ENCODE measurements at regions not wholly inside any gene's neighbourhood (a gene's known extent, or its start where the extent isn't known, plus 50 kb on each side); places are given as distances from the start of the nearest gene placed in this dataset.

DNA sequence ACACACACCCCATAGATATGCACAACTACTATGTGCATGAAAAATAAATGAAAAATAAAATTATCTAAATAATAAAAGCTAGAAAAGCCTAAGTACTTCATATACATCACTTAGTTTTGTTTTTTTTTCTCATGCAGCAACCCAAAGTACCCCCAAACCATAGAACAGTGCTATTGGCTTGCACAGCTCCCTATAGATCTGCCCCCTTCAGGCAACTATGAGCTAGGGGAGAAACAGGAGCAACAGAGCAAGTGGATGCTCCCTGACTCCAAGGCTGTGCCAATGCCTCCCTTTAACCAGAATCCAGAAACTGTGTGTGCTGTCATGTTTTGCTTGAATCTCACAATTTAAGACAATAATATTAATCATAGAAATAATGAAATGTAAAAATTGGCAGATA lies 605.5 kb downstream of the TOX3 start:
- Histone ChIP-seq H3K4me1 (ENCODE audit: control insufficient read depth in 1 of 2, insufficient read depth in 1 of 2, low read depth in 1 of 2, low read length in 1 of 2) (no peaks in the 10 kb centered on the region), H3K27ac (no peak overlapping the region), H3K36me3 (no peaks in the 10 kb centered on the region), H3K4me3 (ENCODE audit: low read depth in 1 of 2, low read length in 1 of 2) (no peak overlapping the region), H3K27me3 (no peaks in the 10 kb centered on the region), H3K9me3 (no peaks in the 10 kb centered on the region)
- TF ChIP-seq CTCF (IDR thresholded peaks at IDR 0.05), result no peak

DNA sequence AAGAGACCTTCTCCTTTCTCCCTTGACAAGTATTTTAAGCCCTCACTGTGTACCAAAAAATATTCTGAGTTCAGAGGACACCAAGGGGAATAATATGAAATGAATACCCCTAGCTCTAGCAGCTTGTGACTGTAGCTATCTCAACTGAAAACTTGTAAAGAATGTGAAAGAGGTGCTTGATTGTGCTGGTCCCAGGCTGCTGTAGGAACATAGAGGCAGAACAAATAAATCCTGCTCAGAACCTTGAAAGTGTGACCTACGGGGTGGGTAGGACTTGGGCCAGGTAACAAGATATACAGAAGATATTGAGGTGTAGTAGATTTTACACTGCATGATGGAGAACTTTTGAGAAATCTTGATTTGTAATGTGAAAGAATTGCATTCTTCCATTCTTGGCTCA lies 606.8 kb downstream of the TOX3 start:
- no peak overlapping the region for H3K27ac ChIP-seq
- H3K4me3 ChIP-seq (ENCODE audit: low read depth in 1 of 2, low read length in 1 of 2), result no peak overlapping the region
- TF ChIP-seq CTCF (IDR thresholded peaks at IDR 0.05), result no peak
- H3K4me1 ChIP-seq (ENCODE audit: control insufficient read depth in 1 of 2, insufficient read depth in 1 of 2, low read depth in 1 of 2, low read length in 1 of 2), result no peaks in the 10 kb centered on the region
- no peaks in the 10 kb centered on the region for H3K27me3 ChIP-seq
- H3K36me3 ChIP-seq, result no peaks in the 10 kb centered on the region
- H3K9me3 ChIP-seq, result no peaks in the 10 kb centered on the region

GRCh38 chr16:51939378-51939871 lies 607.5 kb downstream of the TOX3 start:
- Histone ChIP-seq H3K27me3 (no peaks in the 10 kb centered on the region), H3K27ac (no peak overlapping the region), H3K36me3 (no peaks in the 10 kb centered on the region), H3K9me3 (no peaks in the 10 kb centered on the region), H3K4me3 (ENCODE audit: low read depth in 1 of 2, low read length in 1 of 2) (no peak overlapping the region), H3K4me1 (ENCODE audit: control insufficient read depth in 1 of 2, insufficient read depth in 1 of 2, low read depth in 1 of 2, low read length in 1 of 2) (no peaks in the 10 kb centered on the region)
- TF ChIP-seq CTCF (IDR thresholded peaks at IDR 0.05), result no peak

GRCh38 chr16:51938861-51939260 lies 608.1 kb downstream of the TOX3 start:
- Histone ChIP-seq H3K4me3 (ENCODE audit: low read depth in 1 of 2, low read length in 1 of 2) (no peak overlapping the region), H3K36me3 (no peaks in the 10 kb centered on the region), H3K9me3 (no peaks in the 10 kb centered on the region), H3K4me1 (ENCODE audit: control insufficient read depth in 1 of 2, insufficient read depth in 1 of 2, low read depth in 1 of 2, low read length in 1 of 2) (no peaks in the 10 kb centered on the region), H3K27ac (no peak overlapping the region), H3K27me3 (no peaks in the 10 kb centered on the region)
- TF ChIP-seq CTCF (IDR thresholded peaks at IDR 0.05), result no peak

GRCh38 chr16:51937771-51938170 lies 609.2 kb downstream of the TOX3 start:
- TF ChIP-seq CTCF (IDR thresholded peaks at IDR 0.05), result no peak
- H3K9me3 ChIP-seq, result no peaks in the 10 kb centered on the region
- no peaks in the 10 kb centered on the region for H3K4me1 ChIP-seq (ENCODE audit: control insufficient read depth in 1 of 2, insufficient read depth in 1 of 2, low read depth in 1 of 2, low read length in 1 of 2)
- no peak overlapping the region for H3K4me3 ChIP-seq (ENCODE audit: low read depth in 1 of 2, low read length in 1 of 2)
- no peaks in the 10 kb centered on the region for H3K36me3 ChIP-seq
- H3K27me3 ChIP-seq, result no peaks in the 10 kb centered on the region
- no peak overlapping the region for H3K27ac ChIP-seq

- no peaks in the 10 kb centered on the region for H3K4me1 ChIP-seq (ENCODE audit: control insufficient read depth in 1 of 2, insufficient read depth in 1 of 2, low read depth in 1 of 2, low read length in 1 of 2)
- TF ChIP-seq CTCF (IDR thresholded peaks at IDR 0.05), result no peak
- no peaks in the 10 kb centered on the region for H3K27me3 ChIP-seq
- no peaks in the 10 kb centered on the region for H3K36me3 ChIP-seq
- H3K9me3 ChIP-seq, result no peaks in the 10 kb centered on the region
- H3K27ac ChIP-seq, result no peak overlapping the region
- no peak overlapping the region for H3K4me3 ChIP-seq (ENCODE audit: low read depth in 1 of 2, low read length in 1 of 2)
Observed at GRCh38 chr16:51936846-51937245, 610.1 kb downstream of the TOX3 start.
